NCI-H187 treated with DMSO at 0.1 percent for 48 hours (cell line): ENCODE measurements at regions not wholly inside any gene's neighbourhood (a gene's known extent, or its start where the extent isn't known, plus 50 kb on each side); places are given as distances from the start of the nearest gene placed in this dataset.
"Not testable (repeated sequence)": the region's sequence is repeated elsewhere in the genome, so short reads cannot be mapped to it uniquely, and the experiment has no call there.

Source experiments
- DNase-seq: peaks from one replicate; lab custom pipeline; 2025; lab: John Stamatoyannopoulos, UW

- DNase-seq = no peak
Measured at GRCh38 chr2:21194147-21194546, 70.4 kb downstream of the TDRD15 start.

GRCh38 chr2:21194858-21195271 is 71.1 kb downstream of the TDRD15 start:
- no peak for DNase-seq

GRCh38 chr2:21195326-21195725 is 71.6 kb downstream of the TDRD15 start:
- no peak for DNase-seq

GRCh38 chr2:21198637-21199036 is 74.9 kb downstream of the TDRD15 start:
- DNase-seq = no peak

- no peak for DNase-seq
Measured at GRCh38 chr2:21203976-21204375, 80.2 kb downstream of the TDRD15 start.

GRCh38 chr2:21214085-21214484 is 90.3 kb downstream of the TDRD15 start:
- not testable (repeated sequence) for DNase-seq

GRCh38 chr2:21217442-21217841 is 93.7 kb downstream of the TDRD15 start:
- DNase-seq = no peak

- no peak for DNase-seq
Measured at GRCh38 chr2:21220930-21221329, 97.2 kb downstream of the TDRD15 start.

- DNase-seq = no peak
Measured at GRCh38 chr2:21223618-21224017, 99.8 kb downstream of the TDRD15 start.

GRCh38 chr2:21228041-21228895 is 104.5 kb downstream of the TDRD15 start:
- DNase-seq = no peak

- DNase-seq = no peak
Measured at GRCh38 chr2:21229302-21229701, 105.5 kb downstream of the TDRD15 start.

GRCh38 chr2:21230140-21230539 is 106.4 kb downstream of the TDRD15 start:
- DNase-seq = no peak

GRCh38 chr2:21231985-21232384 is 108.2 kb downstream of the TDRD15 start:
- no peak for DNase-seq

GRCh38 chr2:21233194-21233593 is 109.4 kb downstream of the TDRD15 start:
- no peak for DNase-seq

- no peak for DNase-seq
Measured at GRCh38 chr2:21234001-21234400, 110.2 kb downstream of the TDRD15 start.

- DNase-seq = no peak
Measured at GRCh38 chr2:21234464-21235120, 110.8 kb downstream of the TDRD15 start.

- not testable (repeated sequence) for DNase-seq
Measured at GRCh38 chr2:21239749-21240148, 116.0 kb downstream of the TDRD15 start.

- DNase-seq = no peak
Measured at GRCh38 chr2:21244161-21244560, 120.4 kb downstream of the TDRD15 start.

GRCh38 chr2:21245565-21245964 is 121.8 kb downstream of the TDRD15 start:
- no peak for DNase-seq

- DNase-seq = no peak
Measured at GRCh38 chr2:21249367-21249766, 125.6 kb downstream of the TDRD15 start.

GRCh38 chr2:21250673-21251072 is 126.9 kb downstream of the TDRD15 start:
- DNase-seq = no peak

- no peak for DNase-seq
Measured at GRCh38 chr2:21251216-21251980, 127.6 kb downstream of the TDRD15 start.
